ENCODE measurements at regions not wholly inside any gene's neighbourhood (a gene's known extent, or its start where the extent isn't known, plus 50 kb on each side); places are given as distances from the start of the nearest gene placed in this dataset.

GRCh38 chr4:31068257-31069075 lies 348.3 kb downstream of the PCDH7 start:
- DNase-seq: no peak

- DNase-seq: no peak
These were observed 349.0 kb downstream of the PCDH7 start for GRCh38 chr4:31069151-31069550.

GRCh38 chr4:31071508-31072486 lies 351.6 kb downstream of the PCDH7 start:
- no peak for DNase-seq

GRCh38 chr4:31075969-31076368 lies 355.8 kb downstream of the PCDH7 start:
- DNase-seq: no peak

GRCh38 chr4:31078661-31079060 lies 358.5 kb downstream of the PCDH7 start:
- DNase-seq: no peak

GRCh38 chr4:31080887-31081286 lies 360.7 kb downstream of the PCDH7 start:
- DNase-seq: no peak

GRCh38 chr4:31081366-31081765 lies 361.2 kb downstream of the PCDH7 start:
- no peak for DNase-seq

- no peak for DNase-seq
These were observed 363.3 kb downstream of the PCDH7 start for GRCh38 chr4:31083456-31083855.

GRCh38 chr4:31084806-31085416 lies 364.7 kb downstream of the PCDH7 start:
- no peak for DNase-seq

GRCh38 chr4:31085689-31086088 lies 365.5 kb downstream of the PCDH7 start:
- DNase-seq: no peak

- DNase-seq: no peak
These were observed 366.7 kb downstream of the PCDH7 start for GRCh38 chr4:31086756-31087330.

GRCh38 chr4:31088600-31089230 lies 368.5 kb downstream of the PCDH7 start:
- no peak for DNase-seq

- peak; percentile 71 for DNase-seq
These were observed 369.6 kb downstream of the PCDH7 start for GRCh38 chr4:31089815-31090214.

GRCh38 chr4:31094474-31094873 lies 374.3 kb downstream of the PCDH7 start:
- no peak for DNase-seq

GRCh38 chr4:31097999-31098398 lies 377.8 kb downstream of the PCDH7 start:
- no peak for DNase-seq

GRCh38 chr4:31100536-31100935 lies 380.4 kb downstream of the PCDH7 start:
- DNase-seq: no peak

- no peak for DNase-seq
These were observed 383.9 kb downstream of the PCDH7 start for GRCh38 chr4:31104043-31104442.

GRCh38 chr4:31104577-31104976 lies 384.4 kb downstream of the PCDH7 start:
- peak; percentile 39 for DNase-seq

GRCh38 chr4:31106419-31106818 lies 386.2 kb downstream of the PCDH7 start:
- no peak for DNase-seq

GRCh38 chr4:31107362-31107761 lies 387.2 kb downstream of the PCDH7 start:
- no peak for DNase-seq

- no peak for DNase-seq
These were observed 388.6 kb downstream of the PCDH7 start for GRCh38 chr4:31108762-31109161.

GRCh38 chr4:31111790-31112189 lies 391.6 kb downstream of the PCDH7 start:
- DNase-seq: no peak

GRCh38 chr4:31114816-31115215 lies 394.6 kb downstream of the PCDH7 start:
- DNase-seq: no peak

All from COR-L47 (cell line).